ENCODE measurements at regions not wholly inside any gene's neighbourhood (a gene's known extent, or its start where the extent isn't known, plus 50 kb on each side); places are given as distances from the start of the nearest gene placed in this dataset.

DNA sequence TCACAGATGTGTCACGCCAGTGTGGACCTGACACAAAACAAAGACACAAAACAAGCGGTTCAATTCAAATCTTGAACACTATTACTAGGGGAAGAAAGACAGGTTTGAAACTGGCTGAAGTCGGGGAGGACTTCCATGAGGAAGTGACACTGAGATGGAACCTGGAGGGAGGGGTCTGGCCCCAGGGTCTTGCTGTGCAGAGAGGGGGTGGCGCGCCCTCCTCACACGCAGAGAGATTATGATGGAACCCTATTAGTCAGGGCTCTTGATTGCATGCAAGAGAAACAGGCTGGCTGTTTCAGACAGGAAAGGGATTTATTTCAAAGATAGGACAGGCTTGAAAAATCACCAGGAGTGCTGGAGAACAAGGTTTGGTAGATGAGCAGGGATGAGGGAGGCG is 363.6 kb upstream of the HS6ST1 start:
- H3K27ac ChIP-seq (ENCODE audit: insufficient read depth, low read length, poor library complexity, severe bottlenecking) = no peak overlapping the region
- no peaks in the 10 kb centered on the region for H3K4me1 ChIP-seq (ENCODE audit: control insufficient read depth, insufficient read depth, low read length, poor library complexity, severe bottlenecking)
- no peaks in the 10 kb centered on the region for H3K9me3 ChIP-seq (ENCODE audit: control insufficient read depth, low read length)
- no peak overlapping the region for H3K4me3 ChIP-seq (ENCODE audit: insufficient read depth, low read depth, low read length, poor library complexity, severe bottlenecking)
- no peak for DNase-seq
- H3K27me3 ChIP-seq (replicated peaks; ENCODE audit: control insufficient read depth, insufficient read depth, low read length, poor library complexity, severe bottlenecking) = no peaks in the 10 kb centered on the region
- no peaks in the 10 kb centered on the region for H3K36me3 ChIP-seq (ENCODE audit: control insufficient read depth, insufficient read depth, low read length)

DNA sequence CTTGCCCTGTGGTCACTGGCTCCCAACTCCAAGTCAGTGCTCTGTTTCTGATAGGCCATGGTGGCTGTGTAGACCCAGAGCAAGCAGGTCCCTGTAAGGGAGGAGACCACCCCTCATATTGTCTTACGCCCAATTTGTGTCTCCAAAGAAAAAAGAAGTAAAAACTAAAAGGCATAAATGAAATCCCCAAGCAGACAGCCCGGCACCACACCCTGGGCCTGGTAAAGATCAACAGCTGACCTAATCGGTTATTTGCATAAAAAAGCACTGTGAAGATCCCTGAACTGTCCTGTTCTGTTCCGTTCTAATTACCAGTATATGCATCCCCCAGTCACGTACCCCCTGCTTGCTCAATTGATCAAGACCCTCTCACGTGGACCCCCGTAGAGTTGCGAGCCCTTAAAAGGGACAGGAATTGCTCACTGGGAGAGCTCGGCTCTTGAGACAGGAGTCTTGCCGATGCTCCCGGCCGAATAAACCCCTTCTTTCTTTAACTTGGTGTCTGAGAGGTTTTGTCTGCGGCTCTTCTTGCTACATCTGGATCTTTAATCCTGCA is 364.1 kb upstream of the HS6ST1 start:
- no peaks in the 10 kb centered on the region for H3K4me1 ChIP-seq (ENCODE audit: control insufficient read depth, insufficient read depth, low read length, poor library complexity, severe bottlenecking)
- no peak for DNase-seq
- H3K36me3 ChIP-seq (ENCODE audit: control insufficient read depth, insufficient read depth, low read length) = no peaks in the 10 kb centered on the region
- no peaks in the 10 kb centered on the region for H3K9me3 ChIP-seq (ENCODE audit: control insufficient read depth, low read length)
- H3K27ac ChIP-seq (ENCODE audit: insufficient read depth, low read length, poor library complexity, severe bottlenecking) = no peak overlapping the region
- no peak overlapping the region for H3K4me3 ChIP-seq (ENCODE audit: insufficient read depth, low read depth, low read length, poor library complexity, severe bottlenecking)
- no peaks in the 10 kb centered on the region for H3K27me3 ChIP-seq (replicated peaks; ENCODE audit: control insufficient read depth, insufficient read depth, low read length, poor library complexity, severe bottlenecking)

DNA sequence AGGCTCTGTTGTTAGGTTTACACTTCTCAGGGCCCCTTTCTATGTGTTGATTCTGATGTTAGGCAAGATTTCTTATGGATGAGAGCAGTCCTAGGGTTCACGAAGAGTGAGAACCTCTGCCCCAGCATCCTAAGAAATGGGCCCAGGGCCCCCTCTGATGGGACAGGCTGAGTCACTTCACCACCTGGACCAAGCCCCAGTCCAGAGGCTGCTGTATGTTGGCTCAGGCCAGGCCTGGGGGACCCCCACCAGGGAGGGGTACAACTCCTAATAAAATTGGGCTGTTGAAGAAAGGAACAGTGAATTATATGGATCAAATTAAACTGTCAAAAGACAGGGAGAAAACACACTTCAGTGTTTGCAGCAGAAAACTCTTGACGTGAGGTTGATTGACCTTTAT is 365.9 kb upstream of the HS6ST1 start:
- DNase-seq = no peak
- Histone ChIP-seq H3K27ac (ENCODE audit: insufficient read depth, low read length, poor library complexity, severe bottlenecking) (no peak overlapping the region), H3K27me3 (replicated peaks; ENCODE audit: control insufficient read depth, insufficient read depth, low read length, poor library complexity, severe bottlenecking) (no peaks in the 10 kb centered on the region), H3K4me3 (ENCODE audit: insufficient read depth, low read depth, low read length, poor library complexity, severe bottlenecking) (no peak overlapping the region), H3K9me3 (ENCODE audit: control insufficient read depth, low read length) (no peaks in the 10 kb centered on the region), H3K36me3 (ENCODE audit: control insufficient read depth, insufficient read depth, low read length) (no peaks in the 10 kb centered on the region), H3K4me1 (ENCODE audit: control insufficient read depth, insufficient read depth, low read length, poor library complexity, severe bottlenecking) (no peaks in the 10 kb centered on the region)

GRCh38 chr2:128685841-128686496 is 367.3 kb upstream of the HS6ST1 start:
- H3K4me3 ChIP-seq (ENCODE audit: insufficient read depth, low read depth, low read length, poor library complexity, severe bottlenecking) = no peak overlapping the region
- no peaks in the 10 kb centered on the region for H3K4me1 ChIP-seq (ENCODE audit: control insufficient read depth, insufficient read depth, low read length, poor library complexity, severe bottlenecking)
- no peaks in the 10 kb centered on the region for H3K27me3 ChIP-seq (replicated peaks; ENCODE audit: control insufficient read depth, insufficient read depth, low read length, poor library complexity, severe bottlenecking)
- H3K9me3 ChIP-seq (ENCODE audit: control insufficient read depth, low read length) = no peaks in the 10 kb centered on the region
- no peak for DNase-seq
- H3K27ac ChIP-seq (ENCODE audit: insufficient read depth, low read length, poor library complexity, severe bottlenecking) = no peak overlapping the region
- no peaks in the 10 kb centered on the region for H3K36me3 ChIP-seq (ENCODE audit: control insufficient read depth, insufficient read depth, low read length)

DNA sequence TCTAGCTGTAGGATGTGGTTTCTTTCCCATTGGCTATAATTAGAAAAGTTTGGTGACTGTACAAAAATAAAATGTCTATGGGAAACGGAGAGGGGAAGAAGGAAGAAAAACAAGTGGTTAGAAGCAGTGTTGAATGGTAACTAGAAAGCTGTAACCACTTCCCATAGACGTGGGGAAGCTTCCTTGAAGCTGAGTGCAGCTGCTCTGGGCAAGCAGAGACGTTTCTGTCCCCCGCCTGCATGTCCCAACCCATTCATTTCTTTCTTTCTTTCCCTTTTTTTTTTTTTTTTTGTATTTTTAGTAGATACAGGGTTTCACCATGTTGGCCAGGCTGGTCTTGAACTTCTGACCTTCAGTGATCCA is 367.8 kb upstream of the HS6ST1 start:
- no peaks in the 10 kb centered on the region for H3K4me1 ChIP-seq (ENCODE audit: control insufficient read depth, insufficient read depth, low read length, poor library complexity, severe bottlenecking)
- no peaks in the 10 kb centered on the region for H3K27me3 ChIP-seq (replicated peaks; ENCODE audit: control insufficient read depth, insufficient read depth, low read length, poor library complexity, severe bottlenecking)
- no peak for DNase-seq
- no peaks in the 10 kb centered on the region for H3K9me3 ChIP-seq (ENCODE audit: control insufficient read depth, low read length)
- no peaks in the 10 kb centered on the region for H3K36me3 ChIP-seq (ENCODE audit: control insufficient read depth, insufficient read depth, low read length)
- no peak overlapping the region for H3K27ac ChIP-seq (ENCODE audit: insufficient read depth, low read length, poor library complexity, severe bottlenecking)
- H3K4me3 ChIP-seq (ENCODE audit: insufficient read depth, low read depth, low read length, poor library complexity, severe bottlenecking) = no peak overlapping the region

GRCh38 chr2:128686881-128687555 is 368.4 kb upstream of the HS6ST1 start:
- no peak for DNase-seq
- no peak overlapping the region for H3K27ac ChIP-seq (ENCODE audit: insufficient read depth, low read length, poor library complexity, severe bottlenecking)
- no peaks in the 10 kb centered on the region for H3K9me3 ChIP-seq (ENCODE audit: control insufficient read depth, low read length)
- no peaks in the 10 kb centered on the region for H3K36me3 ChIP-seq (ENCODE audit: control insufficient read depth, insufficient read depth, low read length)
- H3K4me3 ChIP-seq (ENCODE audit: insufficient read depth, low read depth, low read length, poor library complexity, severe bottlenecking) = no peak overlapping the region
- H3K27me3 ChIP-seq (replicated peaks; ENCODE audit: control insufficient read depth, insufficient read depth, low read length, poor library complexity, severe bottlenecking) = no peaks in the 10 kb centered on the region
- H3K4me1 ChIP-seq (ENCODE audit: control insufficient read depth, insufficient read depth, low read length, poor library complexity, severe bottlenecking) = no peaks in the 10 kb centered on the region

- Histone ChIP-seq H3K9me3 (ENCODE audit: control insufficient read depth, low read length) (no peaks in the 10 kb centered on the region), H3K27me3 (replicated peaks; ENCODE audit: control insufficient read depth, insufficient read depth, low read length, poor library complexity, severe bottlenecking) (no peaks in the 10 kb centered on the region), H3K36me3 (ENCODE audit: control insufficient read depth, insufficient read depth, low read length) (no peaks in the 10 kb centered on the region), H3K4me3 (ENCODE audit: insufficient read depth, low read depth, low read length, poor library complexity, severe bottlenecking) (no peak overlapping the region), H3K27ac (ENCODE audit: insufficient read depth, low read length, poor library complexity, severe bottlenecking) (no peak overlapping the region), H3K4me1 (ENCODE audit: control insufficient read depth, insufficient read depth, low read length, poor library complexity, severe bottlenecking) (no peaks in the 10 kb centered on the region)
- DNase-seq = no peak
Observed at GRCh38 chr2:128687565-128687964, 368.9 kb upstream of the HS6ST1 start.

DNA sequence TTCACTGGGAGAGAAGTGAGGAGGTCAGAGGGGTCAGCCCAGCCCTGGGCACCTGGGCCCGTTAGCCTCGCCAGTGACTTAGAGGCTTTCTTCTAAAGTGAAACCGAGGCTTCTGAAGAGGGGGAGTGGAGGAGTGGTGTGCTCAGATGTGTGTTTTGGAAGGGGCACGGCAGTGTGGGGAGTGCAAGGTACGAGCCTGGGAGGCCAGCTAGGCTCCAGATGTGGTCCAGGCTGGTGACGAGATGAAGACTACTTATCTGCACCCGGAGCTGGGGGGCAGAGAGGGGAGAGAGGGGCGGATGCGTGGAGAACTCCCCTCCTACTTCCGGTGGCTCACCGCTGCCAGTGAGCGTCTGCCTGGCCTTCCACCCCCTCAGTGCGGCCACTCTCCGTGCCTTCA is 371.3 kb upstream of the HS6ST1 start:
- H3K27me3 ChIP-seq (replicated peaks; ENCODE audit: control insufficient read depth, insufficient read depth, low read length, poor library complexity, severe bottlenecking) = no peaks in the 10 kb centered on the region
- no peaks in the 10 kb centered on the region for H3K36me3 ChIP-seq (ENCODE audit: control insufficient read depth, insufficient read depth, low read length)
- no peaks in the 10 kb centered on the region for H3K4me1 ChIP-seq (ENCODE audit: control insufficient read depth, insufficient read depth, low read length, poor library complexity, severe bottlenecking)
- no peak overlapping the region for H3K4me3 ChIP-seq (ENCODE audit: insufficient read depth, low read depth, low read length, poor library complexity, severe bottlenecking)
- H3K9me3 ChIP-seq (ENCODE audit: control insufficient read depth, low read length) = no peaks in the 10 kb centered on the region
- no peak overlapping the region for H3K27ac ChIP-seq (ENCODE audit: insufficient read depth, low read length, poor library complexity, severe bottlenecking)
- no peak for DNase-seq

GRCh38 chr2:128690431-128690830 is 371.8 kb upstream of the HS6ST1 start:
- H3K27ac ChIP-seq (ENCODE audit: insufficient read depth, low read length, poor library complexity, severe bottlenecking) = no peak overlapping the region
- no peaks in the 10 kb centered on the region for H3K27me3 ChIP-seq (replicated peaks; ENCODE audit: control insufficient read depth, insufficient read depth, low read length, poor library complexity, severe bottlenecking)
- no peaks in the 10 kb centered on the region for H3K4me1 ChIP-seq (ENCODE audit: control insufficient read depth, insufficient read depth, low read length, poor library complexity, severe bottlenecking)
- H3K4me3 ChIP-seq (ENCODE audit: insufficient read depth, low read depth, low read length, poor library complexity, severe bottlenecking) = no peak overlapping the region
- H3K9me3 ChIP-seq (ENCODE audit: control insufficient read depth, low read length) = no peaks in the 10 kb centered on the region
- H3K36me3 ChIP-seq (ENCODE audit: control insufficient read depth, insufficient read depth, low read length) = no peaks in the 10 kb centered on the region
- DNase-seq = no peak

- Histone ChIP-seq H3K27ac (ENCODE audit: insufficient read depth, low read length, poor library complexity, severe bottlenecking) (no peak overlapping the region), H3K4me3 (ENCODE audit: insufficient read depth, low read depth, low read length, poor library complexity, severe bottlenecking) (no peak overlapping the region), H3K27me3 (replicated peaks; ENCODE audit: control insufficient read depth, insufficient read depth, low read length, poor library complexity, severe bottlenecking) (no peaks in the 10 kb centered on the region), H3K9me3 (ENCODE audit: control insufficient read depth, low read length) (no peaks in the 10 kb centered on the region), H3K4me1 (ENCODE audit: control insufficient read depth, insufficient read depth, low read length, poor library complexity, severe bottlenecking) (no peaks in the 10 kb centered on the region), H3K36me3 (ENCODE audit: control insufficient read depth, insufficient read depth, low read length) (no peaks in the 10 kb centered on the region)
- no peak for DNase-seq
Observed at GRCh38 chr2:128690869-128691268, 372.2 kb upstream of the HS6ST1 start.
